Liver (tissue), 3 donors: ENCODE measurements at regions not wholly inside any gene's neighbourhood (a gene's known extent, or its start where the extent isn't known, plus 50 kb on each side); places are given as distances from the start of the nearest gene placed in this dataset.

ENCODE experiments used
- ATF3 ChIP-seq: IDR thresholded peaks from 2 replicates; pipeline ENCODE4 v1.6.1; 2016; ENCODE audit warnings: antibody characterized with exemption
- CTCF ChIP-seq: fragments of 150-350 bp; IDR thresholded peaks from 2 replicates; pipeline ENCODE4 v1.5.1; 2017; ENCODE audit warnings: improper control_type of control experiment, low read depth, low read length; ENCODE audit not compliant: missing input control
- FOXA1 ChIP-seq: IDR thresholded peaks from 2 replicates; pipeline ENCODE4 v1.6.1; 2016; ENCODE audit warnings: antibody characterized with exemption
- JUND ChIP-seq, 2 donors: IDR thresholded peaks; 2 replicates each; pipeline ENCODE4 v1.6.1; 2016; ENCODE audit warnings: antibody characterized with exemption in 2 of 2
- NR2F2 ChIP-seq: IDR thresholded peaks from 2 replicates; pipeline ENCODE4 v1.6.1; 2016; ENCODE audit warnings: antibody characterized with exemption
- RAD21 ChIP-seq, 2 donors: IDR thresholded peaks; 2 replicates each; pipeline ENCODE4 v1.6.1; 2016; ENCODE audit warnings: antibody characterized with exemption in 2 of 2, mild to moderate bottlenecking in 2 of 2
- RXRA ChIP-seq, 2 donors: IDR thresholded peaks; 2 replicates each; pipeline ENCODE4 v1.6.1; 2017 to 2018; ENCODE audit warnings: antibody characterized with exemption in 2 of 2, mild to moderate bottlenecking in 1 of 2
- TAF1 ChIP-seq: conservative IDR thresholded peaks from 2 replicates; pipeline ENCODE4 v1.6.1; 2016; ENCODE audit warnings: antibody characterized with exemption, mild to moderate bottlenecking
- YY1 ChIP-seq: IDR thresholded peaks from 2 replicates; pipeline ENCODE4 v1.6.1; 2016; ENCODE audit warnings: antibody characterized with exemption, mild to moderate bottlenecking
- ZBTB33 ChIP-seq: IDR thresholded peaks from 2 replicates; pipeline ENCODE4 v1.6.1; 2016; ENCODE audit warnings: antibody characterized with exemption
- donor health status: healthy.
- donor health status: healthy.

- TF ChIP-seq CTCF (no peak), NR2F2 (no peak), ZBTB33 (no peak), RXRA (IDR thresholded peaks at IDR 0.05) (no peak), RAD21 (IDR thresholded peaks at IDR 0.05) (no peak), YY1 (no peak), TAF1 (no peak), ATF3 (no peak), FOXA1 (no peak), JUND (IDR thresholded peaks at IDR 0.05) (no peak)
These were observed 158.5 kb upstream of the KL start for GRCh38 chr13:32857689-32858088.
